Activated T-cell treated with anti-CD3 and anti-CD28 coated beads for 48 hours (primary cell): ENCODE measurements at regions not wholly inside any gene's neighbourhood (a gene's known extent, or its start where the extent isn't known, plus 50 kb on each side); places are given as distances from the start of the nearest gene placed in this dataset.

ENCODE experiments used
- DNase-seq: peaks from one replicate; pipeline ENCODE4 v3.0.0-alpha.2; 2020; ENCODE audit warnings: low read depth

DNA sequence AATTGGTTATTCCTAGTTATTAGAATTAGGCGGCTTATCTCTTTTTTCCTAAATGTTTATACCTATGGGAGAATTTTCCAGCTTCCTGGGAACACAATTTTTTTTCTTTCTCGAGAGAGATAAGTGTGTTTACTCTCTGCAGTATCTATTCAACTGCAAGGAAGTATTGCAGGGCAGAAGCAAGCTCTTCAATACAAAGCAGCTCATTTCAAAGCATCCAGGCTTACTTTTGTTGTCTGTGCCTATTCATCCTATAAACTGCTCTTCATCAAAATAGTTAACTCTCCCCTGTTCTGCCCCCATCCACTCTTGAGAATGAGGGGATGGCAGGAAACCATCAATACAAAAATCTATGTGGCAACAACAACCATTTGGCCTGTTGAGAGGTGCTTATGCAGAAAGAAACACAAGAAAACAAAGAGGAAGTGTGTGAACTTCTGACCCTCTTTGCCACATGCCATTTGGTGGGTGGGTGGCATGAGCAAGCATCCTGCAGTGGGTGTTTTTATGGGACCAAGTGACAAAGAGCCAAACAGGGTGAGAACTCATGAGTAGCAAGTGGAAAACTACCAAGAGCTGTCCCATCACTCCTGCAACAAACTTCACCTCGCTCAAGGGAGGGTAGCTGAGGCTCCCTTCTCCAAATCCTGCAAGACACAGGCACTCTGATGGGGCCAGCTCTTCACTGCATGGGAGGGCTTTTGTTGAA lies 50.6 kb upstream of the MRPS6 start:
- DNase-seq: peak; percentile 23

- no peak for DNase-seq
Observed at GRCh38 chr21:34021726-34022125, 51.7 kb upstream of the MRPS6 start.

- DNase-seq: no peak
Observed at GRCh38 chr21:34020983-34021553, 52.3 kb upstream of the MRPS6 start.

- no peak for DNase-seq
Observed at GRCh38 chr21:34020005-34020847, 53.2 kb upstream of the MRPS6 start.

DNA sequence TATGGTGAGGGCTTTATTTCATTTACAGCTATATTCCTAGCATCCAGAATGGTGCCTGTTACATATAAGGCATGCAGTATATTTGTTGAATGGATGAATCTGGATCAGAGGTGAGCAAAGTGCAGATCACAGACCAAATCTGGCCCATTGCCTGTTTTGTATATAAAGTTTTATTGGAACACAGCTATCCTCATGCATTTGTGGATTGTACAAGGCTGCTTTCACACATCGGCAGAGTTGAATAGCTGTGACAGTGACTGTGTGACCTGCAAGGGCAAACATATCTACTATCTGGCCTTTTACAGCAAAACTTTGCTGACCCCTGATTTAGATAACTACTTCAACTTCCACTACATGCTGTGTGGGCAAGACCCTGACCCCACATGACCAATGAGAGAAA lies 54.0 kb upstream of the MRPS6 start:
- no peak for DNase-seq

DNA sequence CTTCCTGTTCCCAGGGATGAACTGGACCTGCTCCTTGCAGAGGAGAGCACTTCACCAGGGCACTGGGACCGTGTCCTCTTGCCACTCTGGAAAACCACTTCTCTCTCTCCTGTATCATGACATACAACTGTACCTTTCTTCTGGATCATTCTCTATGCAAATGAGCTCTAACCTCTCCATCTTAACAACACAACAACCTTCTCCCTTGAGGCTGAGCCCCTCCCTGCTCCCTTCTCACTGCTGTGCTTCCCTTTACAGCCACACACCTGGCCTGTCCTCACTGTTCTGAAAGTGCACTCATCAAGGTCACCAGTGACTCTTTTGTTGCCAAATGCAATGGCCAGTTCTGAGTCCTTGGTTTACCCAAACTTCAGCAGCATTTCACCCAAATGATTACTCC lies 54.5 kb upstream of the MRPS6 start:
- no peak for DNase-seq

DNA sequence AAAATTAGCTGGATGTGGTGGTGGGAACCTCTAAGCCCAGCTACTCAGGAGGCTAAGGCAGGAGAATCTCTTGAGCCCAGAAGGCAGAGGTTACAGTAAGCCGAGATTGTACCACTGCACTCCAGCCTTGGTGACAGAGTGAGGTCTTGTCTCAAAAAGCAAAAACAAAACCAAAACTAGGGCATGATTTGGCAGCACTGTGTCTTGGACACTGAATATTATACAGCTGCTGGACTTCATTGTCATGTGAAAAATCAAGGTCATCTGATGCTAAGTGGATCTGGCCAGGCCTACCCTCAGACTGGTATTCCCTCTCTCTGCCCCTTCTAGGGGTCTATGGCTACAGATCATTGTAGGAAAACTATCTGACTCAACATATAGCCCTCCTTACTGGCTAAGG lies 55.2 kb upstream of the MRPS6 start:
- DNase-seq: no peak

DNA sequence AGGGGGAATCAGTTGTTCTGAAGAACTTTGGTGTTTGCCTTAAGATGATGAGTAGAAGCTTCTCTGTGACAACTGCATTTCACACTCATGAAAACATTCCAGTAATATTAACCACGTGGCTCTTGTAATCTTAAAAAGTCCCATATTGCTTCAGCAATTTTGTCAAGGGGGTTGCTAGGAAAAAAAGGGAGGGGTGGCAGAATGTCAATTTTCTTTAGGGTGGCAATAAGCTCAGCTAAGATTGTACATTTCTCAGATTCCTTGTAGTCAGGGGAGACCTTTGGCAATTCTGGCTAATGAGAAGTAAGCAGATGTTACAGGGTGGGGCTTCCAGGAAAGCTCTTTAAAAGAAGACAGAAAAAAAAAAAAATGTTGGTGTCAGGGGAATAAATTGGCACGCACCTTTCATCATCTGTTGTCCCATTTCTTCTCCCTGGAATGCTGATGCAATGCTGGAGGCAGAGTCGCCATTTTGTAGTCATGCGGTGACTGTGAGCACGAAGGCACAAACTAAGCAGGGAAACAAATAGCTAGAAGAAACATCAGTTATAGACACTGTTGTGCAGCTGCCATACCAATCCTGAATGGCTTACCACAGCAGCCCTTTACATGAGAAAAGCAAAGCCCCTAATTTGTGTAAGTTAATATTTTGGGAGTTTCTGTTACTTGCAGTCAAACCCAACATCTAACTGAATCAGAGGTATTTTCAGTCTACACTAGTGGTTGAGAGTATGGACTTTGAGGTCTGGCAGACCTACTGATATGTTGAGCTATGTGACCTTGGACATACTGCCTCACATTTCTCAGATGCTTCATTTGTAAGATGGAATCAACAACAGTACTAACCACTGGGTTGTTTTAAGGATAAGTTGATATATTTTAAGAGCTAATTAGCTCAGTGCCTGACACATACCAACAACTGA lies 56.1 kb upstream of the MRPS6 start:
- DNase-seq: no peak

GRCh38 chr21:34012640-34013039 lies 60.7 kb upstream of the MRPS6 start:
- no peak for DNase-seq

GRCh38 chr21:34011660-34012059 lies 61.7 kb upstream of the MRPS6 start:
- no peak for DNase-seq

- no peak for DNase-seq
Observed at GRCh38 chr21:34009193-34009592, 64.2 kb upstream of the MRPS6 start.

DNA sequence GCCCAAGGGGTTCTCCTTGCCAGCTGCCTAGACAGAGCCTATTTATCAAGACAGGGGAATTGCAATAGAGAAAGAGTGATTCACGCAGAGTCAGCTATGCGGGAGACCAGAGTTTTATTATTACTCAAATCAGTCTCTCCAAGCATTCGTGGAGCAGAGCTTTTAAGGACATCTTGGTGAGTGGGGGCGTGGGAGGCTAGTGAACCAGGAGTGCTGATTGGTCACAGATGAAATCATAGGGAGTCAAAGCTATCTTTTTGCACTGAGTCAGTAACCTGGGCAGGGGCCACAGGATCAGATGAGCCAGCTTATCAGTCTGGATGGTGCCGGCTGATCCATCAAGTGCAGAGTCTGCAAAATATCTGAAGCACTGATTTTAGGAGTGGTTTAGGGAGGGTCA lies 64.8 kb upstream of the MRPS6 start:
- DNase-seq: peak; percentile 68

DNA sequence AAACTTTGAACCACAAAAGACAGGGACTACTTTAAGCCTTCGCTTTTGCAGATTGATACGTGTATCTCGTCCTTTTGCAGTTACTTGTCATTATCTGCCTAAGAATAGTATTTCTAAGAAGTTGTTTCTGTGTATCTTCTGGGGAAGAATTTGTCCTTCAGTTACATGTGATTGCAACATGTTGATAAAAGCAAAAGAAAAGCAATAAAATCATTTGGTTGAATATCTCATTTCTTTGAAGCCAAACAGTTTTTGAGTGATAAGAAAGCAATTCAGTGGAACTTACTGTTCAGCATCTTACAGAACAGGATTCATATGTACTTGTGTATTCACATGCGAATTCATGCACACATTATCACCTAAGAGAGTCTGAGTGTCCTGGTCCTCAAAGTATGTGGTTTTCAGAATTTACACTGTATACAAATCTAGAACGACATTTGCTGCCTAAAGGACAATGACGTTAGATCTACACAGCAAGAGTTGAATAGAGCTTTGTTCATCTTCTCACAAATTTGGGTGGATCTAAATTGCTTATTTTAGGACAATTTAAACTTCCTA lies 66.7 kb upstream of the MRPS6 start:
- DNase-seq: no peak

DNA sequence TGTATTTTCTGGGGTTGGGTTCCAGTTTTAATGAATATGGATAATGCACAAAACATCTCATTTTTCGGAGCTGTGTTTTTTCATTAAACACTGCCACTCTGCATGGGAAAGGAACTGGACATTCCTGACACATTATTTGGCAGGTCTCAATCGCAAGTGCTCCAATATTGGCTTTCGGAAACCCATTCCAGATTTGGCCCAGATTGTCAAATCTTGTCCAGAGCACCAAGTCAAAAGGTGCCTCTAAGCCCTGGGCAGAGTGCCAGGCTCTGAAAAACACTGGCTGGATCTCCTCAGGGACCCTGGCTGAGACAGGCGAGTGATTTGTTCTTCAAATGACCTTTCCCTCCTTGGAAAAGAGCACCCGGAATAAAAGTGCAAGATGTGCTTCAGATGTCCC lies 68.4 kb upstream of the MRPS6 start:
- no peak for DNase-seq

- DNase-seq: no peak
Observed at GRCh38 chr21:34004013-34004938, 69.1 kb upstream of the MRPS6 start.

- DNase-seq: no peak
Observed at GRCh38 chr21:34003428-34003827, 70.0 kb upstream of the MRPS6 start.

GRCh38 chr21:34000375-34000774 lies 73.0 kb upstream of the MRPS6 start:
- DNase-seq: no peak

GRCh38 chr21:33998809-33999208 lies 74.6 kb upstream of the MRPS6 start:
- no peak for DNase-seq

GRCh38 chr21:33998402-33998801 lies 75.0 kb upstream of the MRPS6 start:
- DNase-seq: no peak

GRCh38 chr21:33997436-33997835 lies 75.9 kb upstream of the MRPS6 start:
- no peak for DNase-seq

DNA sequence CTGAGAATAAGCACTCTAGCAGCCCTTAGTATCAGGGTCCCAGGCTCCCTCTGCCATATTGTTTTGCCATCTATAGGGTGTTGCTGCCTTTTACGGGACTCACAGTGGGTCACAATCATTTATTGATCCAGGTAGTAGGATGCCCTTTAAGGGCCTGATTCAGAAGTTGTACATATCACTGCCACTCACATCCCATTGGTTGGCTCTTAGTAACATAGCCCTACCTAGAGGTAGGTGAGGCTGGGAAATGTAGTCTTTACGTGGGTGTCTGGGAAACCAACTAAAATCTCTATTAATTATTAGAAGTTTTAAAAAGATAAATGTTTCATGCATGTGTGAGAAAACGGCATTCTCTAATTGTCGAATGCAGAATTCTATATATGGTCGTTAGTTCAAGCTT lies 78.8 kb upstream of the ATP5PO start:
- DNase-seq: no peak
